SU-DHL-6 (cell line): ENCODE measurements at regions not wholly inside any gene's neighbourhood (a gene's known extent, or its start where the extent isn't known, plus 50 kb on each side); places are given as distances from the start of the nearest gene placed in this dataset.

Experiments used
- EZH2phosphoT487 ChIP-seq: fragments of 200-600 bp; sonication (generic), shearing (Covaris generic); conservative IDR thresholded peaks from 2 replicates; pipeline ENCODE4 v1.6.1; 2018; ENCODE audit warnings: mild to moderate bottlenecking, antibody characterized with exemption, low read length, moderate library complexity, mixed read lengths
- TF ChIP-seq, protein P1 (sequence below): fragments of 200-600 bp; sonication (generic); IDR thresholded peaks from one replicate; pipeline ENCODE4 v1.5.1; 2017; ENCODE audit warnings: antibody characterized with exemption, mild to moderate bottlenecking, low read length, moderate library complexity; ENCODE audit not compliant: insufficient read depth, poor library complexity, severe bottlenecking

GRCh38 chr10:78732381-78732780 is 336.4 kb upstream of the ZMIZ1 start:
- TF ChIP-seq, protein P1, sequence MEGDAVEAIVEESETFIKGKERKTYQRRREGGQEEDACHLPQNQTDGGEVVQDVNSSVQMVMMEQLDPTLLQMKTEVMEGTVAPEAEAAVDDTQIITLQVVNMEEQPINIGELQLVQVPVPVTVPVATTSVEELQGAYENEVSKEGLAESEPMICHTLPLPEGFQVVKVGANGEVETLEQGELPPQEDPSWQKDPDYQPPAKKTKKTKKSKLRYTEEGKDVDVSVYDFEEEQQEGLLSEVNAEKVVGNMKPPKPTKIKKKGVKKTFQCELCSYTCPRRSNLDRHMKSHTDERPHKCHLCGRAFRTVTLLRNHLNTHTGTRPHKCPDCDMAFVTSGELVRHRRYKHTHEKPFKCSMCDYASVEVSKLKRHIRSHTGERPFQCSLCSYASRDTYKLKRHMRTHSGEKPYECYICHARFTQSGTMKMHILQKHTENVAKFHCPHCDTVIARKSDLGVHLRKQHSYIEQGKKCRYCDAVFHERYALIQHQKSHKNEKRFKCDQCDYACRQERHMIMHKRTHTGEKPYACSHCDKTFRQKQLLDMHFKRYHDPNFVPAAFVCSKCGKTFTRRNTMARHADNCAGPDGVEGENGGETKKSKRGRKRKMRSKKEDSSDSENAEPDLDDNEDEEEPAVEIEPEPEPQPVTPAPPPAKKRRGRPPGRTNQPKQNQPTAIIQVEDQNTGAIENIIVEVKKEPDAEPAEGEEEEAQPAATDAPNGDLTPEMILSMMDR: no peak
- TF ChIP-seq EZH2phosphoT487: no peak
